Stimulated activated CD4-positive, alpha-beta T cell treated with anti-CD3 and anti-CD28 coated beads, Interleukin-1b, Interleukin-23, amount 100 ng/mL, for 24 hours (primary cell): ENCODE measurements at regions not wholly inside any gene's neighbourhood (a gene's known extent, or its start where the extent isn't known, plus 50 kb on each side); places are given as distances from the start of the nearest gene placed in this dataset.

Experiments
- DNase-seq, 4 experiments: peaks; one replicate each; pipeline ENCODE4 v3.0.0-alpha.2; 2020; ENCODE audit warnings: low read depth in 4 of 4, low spot score in 1 of 4

- no peak for DNase-seq
These were observed 310.5 kb downstream of the GPAM start for GRCh38 chr10:111873041-111873440.

GRCh38 chr10:111873621-111874135 is 309.9 kb downstream of the GPAM start:
- DNase-seq, result no peak

GRCh38 chr10:111874576-111874975 is 309.0 kb downstream of the GPAM start:
- DNase-seq, result no peak

- DNase-seq, result no peak
These were observed 307.8 kb downstream of the GPAM start for GRCh38 chr10:111875725-111876124.

GRCh38 chr10:111877258-111877657 is 306.3 kb downstream of the GPAM start:
- DNase-seq, result no peak

- DNase-seq, result no peak
These were observed 303.6 kb downstream of the GPAM start for GRCh38 chr10:111879969-111880368.

- DNase-seq, result no peak
These were observed 298.5 kb downstream of the GPAM start for GRCh38 chr10:111885046-111885445.

- DNase-seq, result no peak
These were observed 297.6 kb downstream of the GPAM start for GRCh38 chr10:111885919-111886318.

- DNase-seq, result no peak
These were observed 296.3 kb downstream of the GPAM start for GRCh38 chr10:111887266-111887665.

GRCh38 chr10:111890046-111890445 is 293.5 kb downstream of the GPAM start:
- DNase-seq, result no peak

- DNase-seq, result no peak
These were observed 267.6 kb downstream of the GPAM start for GRCh38 chr10:111916011-111916410.

GRCh38 chr10:111921821-111922220 is 261.7 kb downstream of the GPAM start:
- DNase-seq, result no peak

- DNase-seq, result no peak
These were observed 260.5 kb downstream of the GPAM start for GRCh38 chr10:111923032-111923431.

GRCh38 chr10:111926286-111926685 is 257.3 kb downstream of the GPAM start:
- no peak for DNase-seq

- no peak for DNase-seq
These were observed 249.6 kb downstream of the GPAM start for GRCh38 chr10:111933937-111934336.

GRCh38 chr10:111934931-111935330 is 248.6 kb downstream of the GPAM start:
- no peak for DNase-seq

GRCh38 chr10:111936143-111936542 is 247.4 kb downstream of the GPAM start:
- no peak for DNase-seq

GRCh38 chr10:111944331-111944730 is 239.2 kb downstream of the GPAM start:
- DNase-seq, result no peak

- no peak for DNase-seq
These were observed 229.6 kb downstream of the GPAM start for GRCh38 chr10:111953949-111954348.

GRCh38 chr10:111954386-111954785 is 229.2 kb downstream of the GPAM start:
- DNase-seq, result no peak

GRCh38 chr10:111956841-111957240 is 226.7 kb downstream of the GPAM start:
- no peak for DNase-seq

- DNase-seq, result no peak
These were observed 220.6 kb downstream of the GPAM start for GRCh38 chr10:111962951-111963350.

- no peak for DNase-seq
These were observed 216.4 kb downstream of the GPAM start for GRCh38 chr10:111967116-111967515.

- no peak for DNase-seq
These were observed 216.0 kb downstream of the GPAM start for GRCh38 chr10:111967547-111967946.
